Pancreas (tissue), 10 donors: ENCODE measurements at regions not wholly inside any gene's neighbourhood (a gene's known extent, or its start where the extent isn't known, plus 50 kb on each side); places are given as distances from the start of the nearest gene placed in this dataset.

Experiments
- ATAC-seq, 4 donors: fragments of 200-7000 bp; cut with Tn5 transposase; one replicate each; pipeline versions ENCODE4 v1.8.0 to v1.9.1; 2020; ENCODE audit warnings: mild to moderate bottlenecking in 4 of 4, moderate library complexity in 4 of 4
- DNase-seq, 6 donors: peaks; one replicate each; pipeline ENCODE4 v3.0.0-alpha.2; 2020
- FAIRE-seq: peaks from 2 replicates; lab custom pipeline; 2012; peaks lifted over from hg19 to GRCh38; lab: Jason Lieb, UNC
- H3K27ac ChIP-seq, 4 donors: fragments of 200-600 bp; sonication (generic); 1 replicate in 3 of 4; 2 replicates in 1 of 4; pipeline versions ENCODE4 v1.5.0 to v1.8.0; 2020
- H3K27me3 ChIP-seq, 4 donors: fragments of 200-600 bp; one replicate each; pipeline ENCODE4 v1.8.0; 2021
- H3K36me3 ChIP-seq, 3 donors: fragments of 200-600 bp; sonication (generic) in 1 of 3; one replicate each; pipeline versions ENCODE4 v1.5.0 to v1.8.0; 2020 to 2021
- H3K4me1 ChIP-seq, 3 donors: fragments of 200-600 bp; one replicate each; pipeline ENCODE4 v1.8.0; 2021
- H3K4me3 ChIP-seq, 4 donors: fragments of 200-600 bp; sonication (generic) in 2 of 4; one replicate each; pipeline versions ENCODE4 v1.5.0 to v1.8.0; 2020 to 2021
- H3K9me3 ChIP-seq, 4 donors: fragments of 200-600 bp; one replicate each; pipeline ENCODE4 v1.8.0; 2021
- WGBS, 2 donors: extraction: QIAGEN DNeasy Blood & Tissue Kit; methylation state at CpG; one replicate each; pipeline ENCODE4 v1.1.7; 2013; 5-methylcytosine and 5-hydroxymethylcytosine counted together
- intact Hi-C, 3 donors: fragments of 100-400 bp; cut with DNase I; formaldehyde crosslinking; loops; one replicate each; pipeline versions ENCODE4 v1.11.1 to v1.14.2; 2022
- TF ChIP-seq, protein P1 (sequence below), 4 donors: fragments of 200-600 bp; sonication (generic) in 3 of 4; IDR thresholded peaks; one replicate each; pipeline versions ENCODE4 v1.5.0 to v1.8.0; 2021; ENCODE audit warnings: antibody characterized with exemption in 4 of 4
- donor health status: healthy with polysubstance abuse.
- donor health status: DM: no; HTN: no; CAD: no; lungs with moderate emphysema.
- donor health status: DM: no; HTN: no; CAD: no.
- donor health status: control.
- donor health status: control.
- donor health status: Bipolar disorder and iron deficiency.
- donor health status: DM: yes; HTN: yes; CAD: no.
- donor health status: DM: no; HTN: no; CAD: no.
- donor health status: DM: no; HTN: no; CAD: no.
- donor health status: DM: yes; HTN: yes; CAD: no.

- no peak for FAIRE-seq
Measured at GRCh38 chr16:10314317-10314716, 71.5 kb upstream of the ATF7IP2 start.

GRCh38 chr16:10314811-10315210, 71.0 kb upstream of the ATF7IP2 start:
- H3K27me3 ChIP-seq: no peaks in the 10 kb centered on the region
- no peaks in the 10 kb centered on the region for H3K4me1 ChIP-seq
- H3K9me3 ChIP-seq: no peaks in the 10 kb centered on the region
- FAIRE-seq (no peak), DNase-seq (no peak), ATAC-seq (peak in 2 of 4 donors; percentile 46 to 47)
- no peaks in the 10 kb centered on the region for H3K36me3 ChIP-seq
- WGBS, 2 donors: 36 to 45% methylated on average over 4 of the region's 4 CpGs
- intact Hi-C loops: loop anchor here in 2 of 3 donors (5.0 to 10.0 kb wide), 2 partner anchors 190 to 192 kb away; no protein-coding TSS in a partner anchor
- no peak overlapping the region for H3K27ac ChIP-seq
- TF ChIP-seq, protein P1, sequence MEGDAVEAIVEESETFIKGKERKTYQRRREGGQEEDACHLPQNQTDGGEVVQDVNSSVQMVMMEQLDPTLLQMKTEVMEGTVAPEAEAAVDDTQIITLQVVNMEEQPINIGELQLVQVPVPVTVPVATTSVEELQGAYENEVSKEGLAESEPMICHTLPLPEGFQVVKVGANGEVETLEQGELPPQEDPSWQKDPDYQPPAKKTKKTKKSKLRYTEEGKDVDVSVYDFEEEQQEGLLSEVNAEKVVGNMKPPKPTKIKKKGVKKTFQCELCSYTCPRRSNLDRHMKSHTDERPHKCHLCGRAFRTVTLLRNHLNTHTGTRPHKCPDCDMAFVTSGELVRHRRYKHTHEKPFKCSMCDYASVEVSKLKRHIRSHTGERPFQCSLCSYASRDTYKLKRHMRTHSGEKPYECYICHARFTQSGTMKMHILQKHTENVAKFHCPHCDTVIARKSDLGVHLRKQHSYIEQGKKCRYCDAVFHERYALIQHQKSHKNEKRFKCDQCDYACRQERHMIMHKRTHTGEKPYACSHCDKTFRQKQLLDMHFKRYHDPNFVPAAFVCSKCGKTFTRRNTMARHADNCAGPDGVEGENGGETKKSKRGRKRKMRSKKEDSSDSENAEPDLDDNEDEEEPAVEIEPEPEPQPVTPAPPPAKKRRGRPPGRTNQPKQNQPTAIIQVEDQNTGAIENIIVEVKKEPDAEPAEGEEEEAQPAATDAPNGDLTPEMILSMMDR (IDR thresholded peaks at IDR 0.05): peak in 1 of 4 donors; percentile 10
- no peak overlapping the region for H3K4me3 ChIP-seq

More at GRCh38 chr16:10314317-10314716, 71.5 kb upstream of the ATF7IP2 start:
- H3K9me3 ChIP-seq: no peaks in the 10 kb centered on the region
- no peak for DNase-seq
- no peaks in the 10 kb centered on the region for H3K36me3 ChIP-seq
- no peak overlapping the region for H3K27ac ChIP-seq
- TF ChIP-seq, protein P1 (IDR thresholded peaks at IDR 0.05): no peak
- no peak for ATAC-seq
- 68 to 87% methylated on average over 4 of the region's 4 CpGs for WGBS, 2 donors
- H3K4me1 ChIP-seq: no peaks in the 10 kb centered on the region
- H3K4me3 ChIP-seq: no peak overlapping the region
- no peaks in the 10 kb centered on the region for H3K27me3 ChIP-seq
- intact Hi-C loops: loop anchor here in 1 of 3 donors (10.0 kb wide), 1 partner anchor 190 kb away; no protein-coding TSS in a partner anchor

DNA sequence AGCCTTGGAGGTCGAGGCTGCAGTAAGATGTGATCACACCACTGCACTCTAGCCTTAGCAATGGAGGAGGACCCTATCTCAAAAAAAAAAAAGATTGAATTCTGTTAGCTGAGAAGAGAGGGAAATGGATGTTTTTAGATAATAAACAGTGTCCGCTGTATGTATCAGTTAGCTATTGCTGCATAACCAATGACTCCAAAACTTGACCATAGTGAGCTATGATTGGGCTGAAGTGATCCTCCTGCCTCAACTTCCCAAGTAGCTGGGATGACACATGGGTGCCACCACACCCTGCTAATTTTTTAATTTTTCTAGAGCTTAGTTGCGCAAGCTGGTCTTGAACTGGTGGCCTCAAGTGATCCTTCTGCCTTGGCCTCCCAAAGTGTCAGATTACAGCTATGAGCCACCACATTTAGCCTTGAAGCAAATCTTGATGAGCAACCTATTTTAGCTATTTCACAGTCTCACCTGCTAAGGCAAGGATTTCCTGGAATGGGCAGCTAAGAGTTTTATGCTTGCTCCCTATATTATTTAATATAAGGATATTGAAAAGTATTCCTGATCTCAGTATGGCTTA, 68.3 kb upstream of the ATF7IP2 start:
- H3K4me1 ChIP-seq: no peaks in the 10 kb centered on the region
- FAIRE-seq: no peak
- no peaks in the 10 kb centered on the region for H3K36me3 ChIP-seq
- no peaks in the 10 kb centered on the region for H3K27me3 ChIP-seq
- H3K9me3 ChIP-seq: no peaks in the 10 kb centered on the region
- 94 to 100% methylated on average over 3 of the region's 3 CpGs for WGBS, 2 donors
- ATAC-seq: no peak
- intact Hi-C loops: loop anchor here in 2 of 3 donors (5.0 to 10.0 kb wide), 2 partner anchors 187 to 190 kb away; no protein-coding TSS in a partner anchor
- no peak for DNase-seq
- no peak overlapping the region for H3K4me3 ChIP-seq
- TF ChIP-seq, protein P1 (IDR thresholded peaks at IDR 0.05): no peak
- H3K27ac ChIP-seq: no peak overlapping the region

DNA sequence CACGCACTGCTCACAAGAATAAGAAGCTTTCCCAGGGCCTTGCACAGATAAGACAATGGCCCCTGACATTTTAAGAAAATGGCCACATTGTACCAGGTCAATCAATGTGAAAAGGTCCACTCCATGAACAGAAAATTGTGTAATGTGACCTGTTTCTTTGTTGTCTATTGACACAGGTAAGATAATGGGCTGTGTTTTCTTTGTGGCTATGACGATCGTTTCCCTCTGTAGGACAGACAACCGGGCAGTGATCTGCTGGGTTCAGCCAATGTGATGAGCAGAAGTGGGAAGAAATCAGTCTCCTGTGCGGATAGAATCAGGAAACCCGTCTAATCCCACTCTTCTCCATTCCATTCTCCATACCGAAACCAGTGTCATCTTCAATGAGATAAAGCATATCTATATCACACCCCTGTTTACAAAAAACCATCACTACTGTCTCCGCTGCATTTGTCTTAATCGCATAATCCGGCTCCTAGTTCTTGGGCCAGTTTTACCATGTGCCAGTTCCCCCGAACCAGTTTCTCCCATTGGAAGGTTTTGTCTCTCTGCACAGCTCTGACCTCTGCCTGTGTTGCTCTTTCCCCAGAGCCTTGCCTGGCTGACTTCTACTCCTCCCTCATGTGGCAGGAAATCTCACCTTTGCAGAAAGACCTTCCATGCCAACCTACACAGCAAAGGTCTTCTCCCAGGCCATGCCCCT, 66.9 kb upstream of the ATF7IP2 start:
- 71 to 76% methylated on average over 11 of the region's 11 CpGs for WGBS, 2 donors
- no peak for FAIRE-seq

More for the DNA sequence above, 66.9 kb upstream of the ATF7IP2 start:
- no peaks in the 10 kb centered on the region for H3K4me1 ChIP-seq
- H3K4me3 ChIP-seq: no peak overlapping the region
- H3K9me3 ChIP-seq: no peaks in the 10 kb centered on the region
- H3K27me3 ChIP-seq: no peaks in the 10 kb centered on the region
- no peak overlapping the region for H3K27ac ChIP-seq
- intact Hi-C loops: loop anchor here in 2 of 3 donors (5.0 to 10.0 kb wide), 2 partner anchors 186 to 188 kb away; no protein-coding TSS in a partner anchor
- DNase-seq (no peak), ATAC-seq (no peak)
- no peaks in the 10 kb centered on the region for H3K36me3 ChIP-seq
- TF ChIP-seq, protein P1 (IDR thresholded peaks at IDR 0.05): no peak
